Ovary (tissue), 7 donors: ENCODE measurements at regions not wholly inside any gene's neighbourhood (a gene's known extent, or its start where the extent isn't known, plus 50 kb on each side); places are given as distances from the start of the nearest gene placed in this dataset.

Experiments
- DNase-seq, 5 donors: peaks; one replicate each; pipeline ENCODE4 v3.0.0-alpha.2; 2019 to 2020
- H3K27ac ChIP-seq, 2 donors: fragments of 200-600 bp; one replicate each; pipeline versions ENCODE4 v1.5.1 to v1.8.0; 2019 to 2022
- H3K27me3 ChIP-seq: fragments of 200-600 bp; one replicate; pipeline ENCODE4 v1.8.0; 2022
- H3K36me3 ChIP-seq: fragments of 200-600 bp; sonication (generic); one replicate; pipeline ENCODE4 v1.5.1; 2019
- H3K4me1 ChIP-seq: one replicate; pipeline ENCODE4 v1.8.1; 2013; ENCODE audit warnings: mild to moderate bottlenecking, moderate library complexity; ENCODE audit not compliant: insufficient read depth
- H3K4me3 ChIP-seq: fragments of 200-600 bp; sonication (generic); one replicate; pipeline ENCODE4 v1.5.1; 2017
- H3K9me3 ChIP-seq, 2 donors: fragments of 200-600 bp in 1 of 2; sonication (generic) in 1 of 2; one replicate each; pipeline versions ENCODE4 v1.5.1 to v1.8.1; 2013 to 2019; ENCODE audit warnings: mild to moderate bottlenecking in 1 of 2, moderate library complexity in 1 of 2
- EP300 ChIP-seq: sonication (generic); formaldehyde crosslinking; IDR thresholded peaks from one replicate; pipeline ENCODE4 v1.6.1; 2017; ENCODE audit warnings: antibody characterized with exemption
- POLR2A ChIP-seq: fragments of 450-650 bp; IDR thresholded peaks from one replicate; pipeline ENCODE4 v1.6.1; 2017; ENCODE audit warnings: antibody characterized with exemption, mild to moderate bottlenecking, moderate library complexity
- WGBS, 3 donors: extraction: QIAGEN DNeasy Blood & Tissue Kit in 1 of 3; methylation state at CpG; one replicate each; pipeline versions ENCODE4 v1.1.5 to v1.1.7; 2013 to 2017; 5-methylcytosine and 5-hydroxymethylcytosine counted together
- intact Hi-C, 4 donors: fragments of 100-400 bp; cut with DNase I; formaldehyde crosslinking; loops; one replicate each; pipeline versions ENCODE4 v1.11.0 to v1.15.1; 2022 to 2023
- TF ChIP-seq, protein P1 (sequence below), 3 donors: fragments of 450-650 bp in 2 of 3; fragments of 200-600 bp in 1 of 3; IDR thresholded peaks; one replicate each; pipeline versions ENCODE4 v1.5.1 to v1.8.0; 2016 to 2022; ENCODE audit warnings: antibody characterized with exemption in 3 of 3, mild to moderate bottlenecking in 1 of 3
- donor health status: DM: no; HTN: no; CAD: no; lungs with moderate emphysema.
- donor health status: DM: no; HTN: no; CAD: no.
- donor health status: Bipolar disorder and iron deficiency.
- donor health status: DM: no; HTN: no; CAD: no.
- donor health status: DM: yes; HTN: yes; CAD: no.

DNA sequence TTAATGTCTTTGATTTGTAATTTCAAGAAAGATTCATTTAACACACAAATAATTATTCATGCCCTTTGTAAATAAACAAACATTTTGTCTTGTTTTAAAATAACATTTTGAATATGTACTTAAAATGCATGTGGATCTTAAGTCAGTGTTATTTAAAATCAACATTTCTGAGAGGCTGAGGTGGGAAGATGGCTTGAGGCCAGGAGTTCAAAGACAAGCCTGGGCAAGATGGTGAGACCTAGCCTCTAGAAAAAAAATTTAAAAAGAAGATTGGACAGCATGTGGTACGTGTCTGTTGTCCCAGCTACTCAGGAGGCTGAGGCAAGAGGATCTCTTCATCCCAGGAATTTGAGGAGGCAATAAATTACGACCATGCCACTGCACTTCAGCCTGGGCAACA is 1268.2 kb downstream of the SLITRK1 start:
- Histone ChIP-seq H3K27me3 (no peaks in the 10 kb centered on the region), H3K4me3 (no peak overlapping the region), H3K9me3 (no peaks in the 10 kb centered on the region), H3K27ac (no peak overlapping the region), H3K36me3 (no peaks in the 10 kb centered on the region), H3K4me1 (no peaks in the 10 kb centered on the region)
- intact Hi-C loops: no loop called here
- TF ChIP-seq, protein P1, sequence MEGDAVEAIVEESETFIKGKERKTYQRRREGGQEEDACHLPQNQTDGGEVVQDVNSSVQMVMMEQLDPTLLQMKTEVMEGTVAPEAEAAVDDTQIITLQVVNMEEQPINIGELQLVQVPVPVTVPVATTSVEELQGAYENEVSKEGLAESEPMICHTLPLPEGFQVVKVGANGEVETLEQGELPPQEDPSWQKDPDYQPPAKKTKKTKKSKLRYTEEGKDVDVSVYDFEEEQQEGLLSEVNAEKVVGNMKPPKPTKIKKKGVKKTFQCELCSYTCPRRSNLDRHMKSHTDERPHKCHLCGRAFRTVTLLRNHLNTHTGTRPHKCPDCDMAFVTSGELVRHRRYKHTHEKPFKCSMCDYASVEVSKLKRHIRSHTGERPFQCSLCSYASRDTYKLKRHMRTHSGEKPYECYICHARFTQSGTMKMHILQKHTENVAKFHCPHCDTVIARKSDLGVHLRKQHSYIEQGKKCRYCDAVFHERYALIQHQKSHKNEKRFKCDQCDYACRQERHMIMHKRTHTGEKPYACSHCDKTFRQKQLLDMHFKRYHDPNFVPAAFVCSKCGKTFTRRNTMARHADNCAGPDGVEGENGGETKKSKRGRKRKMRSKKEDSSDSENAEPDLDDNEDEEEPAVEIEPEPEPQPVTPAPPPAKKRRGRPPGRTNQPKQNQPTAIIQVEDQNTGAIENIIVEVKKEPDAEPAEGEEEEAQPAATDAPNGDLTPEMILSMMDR (IDR thresholded peaks at IDR 0.05): no peak
- TF ChIP-seq POLR2A (no peak), EP300 (no peak)
- DNase-seq: no peak
- 76 to 77% (median 76%) methylated on average over 2 of the region's 2 CpGs for WGBS, 3 donors

DNA sequence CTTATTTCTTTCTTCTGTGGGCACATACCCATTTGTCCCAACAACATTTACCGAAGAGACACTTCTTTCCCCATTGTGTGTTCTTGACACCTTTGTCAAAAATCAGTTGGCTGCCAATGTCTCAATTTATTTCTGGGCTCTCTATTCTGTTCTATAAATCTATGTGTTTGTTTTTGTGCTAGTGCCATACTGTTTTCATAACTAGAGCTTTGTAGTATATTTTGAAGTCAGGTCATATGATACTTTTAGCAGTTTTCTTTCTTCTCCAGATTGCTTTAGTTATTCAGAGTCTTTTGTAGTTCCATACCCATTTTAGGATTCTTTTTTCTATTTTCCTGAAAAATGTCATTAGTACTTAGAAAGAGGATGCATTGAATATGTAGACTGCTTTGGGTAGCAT is 1276.3 kb downstream of the SLITRK1 start:
- 96 to 97% (median 97%) methylated on average over 1 of the region's 1 CpG for WGBS, 3 donors
- H3K4me1 ChIP-seq: no peaks in the 10 kb centered on the region
- no peaks in the 10 kb centered on the region for H3K27me3 ChIP-seq
- no peak overlapping the region for H3K27ac ChIP-seq
- H3K4me3 ChIP-seq: no peak overlapping the region
- intact Hi-C loops: no loop called here
- TF ChIP-seq EP300: no peak
- TF ChIP-seq, protein P1 (IDR thresholded peaks at IDR 0.05): no peak
- TF ChIP-seq POLR2A: no peak
- DNase-seq: no peak
- H3K9me3 ChIP-seq: peaks cover 0 to 3% of the 10 kb centered on the region in 2 donors
- H3K36me3 ChIP-seq: no peaks in the 10 kb centered on the region

DNA sequence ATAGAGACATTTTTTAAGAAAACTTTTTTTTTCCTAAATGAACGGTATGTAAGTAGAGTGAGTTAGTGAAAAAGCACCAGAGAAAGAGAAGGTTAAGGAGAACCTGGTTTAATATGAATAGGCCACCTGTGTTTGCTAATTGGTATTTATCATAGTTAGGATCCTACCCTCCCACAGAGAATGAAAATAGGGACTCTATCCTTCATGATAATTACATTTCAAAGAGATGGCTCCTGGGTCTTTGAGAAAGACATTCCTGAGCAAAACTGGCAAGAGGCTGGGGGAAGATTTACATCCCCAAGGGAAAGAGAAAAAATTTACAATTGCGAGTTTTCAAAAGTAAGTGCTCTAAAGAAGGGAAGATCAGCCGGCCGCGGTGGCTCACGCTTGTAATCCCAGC is 1284.5 kb downstream of the SLITRK1 start:
- Histone ChIP-seq H3K4me3 (no peak overlapping the region), H3K36me3 (no peaks in the 10 kb centered on the region), H3K9me3 (no peaks in the 10 kb centered on the region), H3K27ac (no peak overlapping the region), H3K4me1 (no peaks in the 10 kb centered on the region), H3K27me3 (no peaks in the 10 kb centered on the region)
- no peak for TF ChIP-seq POLR2A
- TF ChIP-seq EP300: no peak
- TF ChIP-seq, protein P1 (IDR thresholded peaks at IDR 0.05): no peak
- intact Hi-C loops: no loop called here
- no peak for DNase-seq
- WGBS, 3 donors: 32 to 59% (median 43%) methylated on average over 6 of the region's 6 CpGs

DNA sequence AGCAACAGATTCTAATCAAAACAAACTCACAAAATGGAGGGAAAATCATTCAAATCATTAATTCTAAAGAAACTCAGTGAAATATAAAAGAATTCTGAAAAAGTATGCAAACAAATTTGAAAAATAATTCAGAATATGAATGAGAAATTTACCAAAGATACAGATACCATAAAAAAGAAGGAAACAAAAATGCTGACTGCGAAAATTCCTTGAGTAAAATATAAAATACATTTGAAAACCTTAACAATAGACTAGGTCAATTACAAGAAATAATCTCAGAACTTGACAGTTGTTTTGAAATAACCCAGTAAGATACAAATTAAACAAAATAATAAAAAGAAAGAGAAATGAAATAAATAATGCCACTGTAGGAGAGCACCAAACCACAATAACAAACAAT is 1289.0 kb downstream of the SLITRK1 start:
- no peak overlapping the region for H3K27ac ChIP-seq
- TF ChIP-seq EP300 (no peak), POLR2A (no peak)
- TF ChIP-seq, protein P1 (IDR thresholded peaks at IDR 0.05): no peak
- DNase-seq: no peak
- H3K36me3 ChIP-seq: no peaks in the 10 kb centered on the region
- intact Hi-C loops: no loop called here
- H3K27me3 ChIP-seq: no peaks in the 10 kb centered on the region
- no peaks in the 10 kb centered on the region for H3K9me3 ChIP-seq
- H3K4me1 ChIP-seq: no peaks in the 10 kb centered on the region
- H3K4me3 ChIP-seq: no peak overlapping the region
- WGBS, 3 donors: 73 to 85% (median 80%) methylated on average over 1 of the region's 1 CpG

DNA sequence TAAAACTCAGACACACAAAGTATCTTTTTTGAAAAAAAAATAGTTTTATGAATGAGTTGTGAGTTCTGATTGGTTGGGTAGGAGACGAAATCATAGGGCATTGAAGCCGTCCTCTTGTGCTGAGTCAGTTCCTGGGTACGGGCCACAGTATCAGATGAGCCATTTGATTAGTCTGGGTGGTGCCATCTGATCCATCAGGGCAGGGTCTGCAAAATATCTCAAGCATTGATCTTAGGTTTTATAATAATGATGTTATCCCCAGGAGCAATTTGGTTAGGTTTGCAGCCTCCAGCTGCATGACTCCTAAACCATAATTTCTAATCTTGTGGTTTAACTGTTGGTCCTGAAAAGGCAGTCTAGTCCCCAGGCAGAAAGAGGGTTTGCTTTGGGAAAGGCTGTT is 1310.6 kb downstream of the SLITRK1 start:
- H3K36me3 ChIP-seq: no peaks in the 10 kb centered on the region
- peaks cover 0 to 4% of the 10 kb centered on the region in 2 donors for H3K9me3 ChIP-seq
- H3K27ac ChIP-seq: no peak overlapping the region
- intact Hi-C loops: no loop called here
- H3K27me3 ChIP-seq: no peaks in the 10 kb centered on the region
- H3K4me1 ChIP-seq: no peaks in the 10 kb centered on the region
- no peak for DNase-seq
- TF ChIP-seq, protein P1 (IDR thresholded peaks at IDR 0.05): no peak
- TF ChIP-seq EP300 (no peak), POLR2A (no peak)
- H3K4me3 ChIP-seq: no peak overlapping the region
- WGBS, 3 donors: 61 to 88% (median 67%) methylated on average over 3 of the region's 3 CpGs
